ENCODE measurements at regions not wholly inside any gene's neighbourhood (a gene's known extent, or its start where the extent isn't known, plus 50 kb on each side); places are given as distances from the start of the nearest gene placed in this dataset.
A peak's percentile ranks its signal among the peaks of the same experiment; 100 is the strongest.

- H3K36me3 ChIP-seq (ENCODE audit: control insufficient read depth in 2 of 2, insufficient read depth in 2 of 2, low read length in 2 of 2), result no peaks in the 10 kb centered on the region
- no peaks in the 10 kb centered on the region for H3K27me3 ChIP-seq (ENCODE audit: control insufficient read depth in 2 of 2, insufficient read depth in 2 of 2, low read length in 2 of 2)
- no peaks in the 10 kb centered on the region for H3K4me1 ChIP-seq (ENCODE audit: control insufficient read depth in 2 of 2, insufficient read depth in 2 of 2, low read length in 2 of 2)
- no peak overlapping the region for H3K27ac ChIP-seq (ENCODE audit: low read depth in 2 of 2, low read length in 2 of 2)
- H3K9ac ChIP-seq (ENCODE audit: low read depth in 1 of 2, low read length in 2 of 2), result no peak overlapping the region
- H3K4me3 ChIP-seq (ENCODE audit: low read length in 2 of 2), result no peak overlapping the region
- no peaks in the 10 kb centered on the region for H3K9me3 ChIP-seq (ENCODE audit: control insufficient read depth in 2 of 2, low read length in 2 of 2)
Measured at GRCh38 chr10:31721096-31721495, 207.5 kb downstream of the ARHGAP12 start.

GRCh38 chr10:31720546-31720945 is 208.1 kb downstream of the ARHGAP12 start:
- H3K27me3 ChIP-seq (ENCODE audit: control insufficient read depth in 2 of 2, insufficient read depth in 2 of 2, low read length in 2 of 2), result no peaks in the 10 kb centered on the region
- H3K9ac ChIP-seq (ENCODE audit: low read depth in 1 of 2, low read length in 2 of 2), result no peak overlapping the region
- H3K4me1 ChIP-seq (ENCODE audit: control insufficient read depth in 2 of 2, insufficient read depth in 2 of 2, low read length in 2 of 2), result no peaks in the 10 kb centered on the region
- H3K4me3 ChIP-seq (ENCODE audit: low read length in 2 of 2), result no peak overlapping the region
- no peaks in the 10 kb centered on the region for H3K9me3 ChIP-seq (ENCODE audit: control insufficient read depth in 2 of 2, low read length in 2 of 2)
- H3K36me3 ChIP-seq (ENCODE audit: control insufficient read depth in 2 of 2, insufficient read depth in 2 of 2, low read length in 2 of 2), result no peaks in the 10 kb centered on the region
- no peak overlapping the region for H3K27ac ChIP-seq (ENCODE audit: low read depth in 2 of 2, low read length in 2 of 2)

DNA sequence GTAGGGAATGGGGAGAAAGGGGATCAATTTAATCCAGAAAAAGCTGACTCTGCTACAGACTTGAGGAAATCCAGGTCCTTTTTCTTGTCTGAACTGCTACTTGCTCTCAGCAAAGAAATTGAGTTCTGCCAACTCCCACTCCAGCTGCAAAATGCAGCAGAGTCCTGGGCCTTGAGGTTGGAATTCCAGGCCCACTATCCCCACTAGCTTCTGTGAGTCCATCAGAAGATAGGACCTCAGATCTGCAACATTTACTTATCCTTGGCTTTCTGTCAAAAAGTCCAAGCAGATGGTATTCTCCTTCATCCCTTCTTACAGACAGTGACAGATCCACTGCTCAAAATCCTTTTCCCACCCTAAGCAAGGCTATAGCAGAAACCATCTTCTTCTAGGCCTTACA is 219.2 kb downstream of the ARHGAP12 start:
- H3K4me3 ChIP-seq (ENCODE audit: low read length in 2 of 2), result no peak overlapping the region
- H3K27me3 ChIP-seq (ENCODE audit: control insufficient read depth in 2 of 2, insufficient read depth in 2 of 2, low read length in 2 of 2), result no peaks in the 10 kb centered on the region
- peaks cover 6 to 14% of the 10 kb centered on the region in 2 donors for H3K4me1 ChIP-seq (ENCODE audit: control insufficient read depth in 2 of 2, insufficient read depth in 2 of 2, low read length in 2 of 2)
- no peak overlapping the region for H3K9ac ChIP-seq (ENCODE audit: low read depth in 1 of 2, low read length in 2 of 2)
- H3K27ac ChIP-seq (ENCODE audit: low read depth in 2 of 2, low read length in 2 of 2), result no peak overlapping the region
- H3K9me3 ChIP-seq (ENCODE audit: control insufficient read depth in 2 of 2, low read length in 2 of 2), result no peaks in the 10 kb centered on the region
- no peaks in the 10 kb centered on the region for H3K36me3 ChIP-seq (ENCODE audit: control insufficient read depth in 2 of 2, insufficient read depth in 2 of 2, low read length in 2 of 2)

DNA sequence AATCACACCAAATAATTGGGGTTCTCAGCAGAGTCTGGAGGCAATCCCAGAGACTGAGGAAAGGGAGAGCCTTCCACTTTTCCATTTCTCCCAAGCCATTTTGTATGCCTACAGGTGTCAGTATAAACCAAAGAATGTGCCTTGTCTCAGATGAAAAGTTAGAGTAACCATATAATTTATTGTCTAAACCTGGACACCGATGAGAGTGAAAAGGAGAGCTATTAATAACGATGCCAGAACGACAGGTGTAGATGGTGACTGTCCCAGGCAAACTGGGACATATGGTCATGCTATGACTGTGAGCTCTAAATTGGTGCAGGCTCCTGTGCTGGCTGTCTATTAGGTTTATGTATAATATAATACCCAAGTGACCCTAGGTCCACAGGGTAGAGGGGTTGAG is 219.6 kb downstream of the ARHGAP12 start:
- H3K4me3 ChIP-seq (ENCODE audit: low read length in 2 of 2), result no peak overlapping the region
- no peaks in the 10 kb centered on the region for H3K36me3 ChIP-seq (ENCODE audit: control insufficient read depth in 2 of 2, insufficient read depth in 2 of 2, low read length in 2 of 2)
- peak overlapping the region in 1 of 2 donors; percentile 80 for H3K27ac ChIP-seq (ENCODE audit: low read depth in 2 of 2, low read length in 2 of 2)
- H3K9me3 ChIP-seq (ENCODE audit: control insufficient read depth in 2 of 2, low read length in 2 of 2), result no peaks in the 10 kb centered on the region
- H3K4me1 ChIP-seq (ENCODE audit: control insufficient read depth in 2 of 2, insufficient read depth in 2 of 2, low read length in 2 of 2), result peaks cover 6 to 14% of the 10 kb centered on the region in 2 donors
- H3K27me3 ChIP-seq (ENCODE audit: control insufficient read depth in 2 of 2, insufficient read depth in 2 of 2, low read length in 2 of 2), result no peaks in the 10 kb centered on the region
- H3K9ac ChIP-seq (ENCODE audit: low read depth in 1 of 2, low read length in 2 of 2), result no peak overlapping the region

DNA sequence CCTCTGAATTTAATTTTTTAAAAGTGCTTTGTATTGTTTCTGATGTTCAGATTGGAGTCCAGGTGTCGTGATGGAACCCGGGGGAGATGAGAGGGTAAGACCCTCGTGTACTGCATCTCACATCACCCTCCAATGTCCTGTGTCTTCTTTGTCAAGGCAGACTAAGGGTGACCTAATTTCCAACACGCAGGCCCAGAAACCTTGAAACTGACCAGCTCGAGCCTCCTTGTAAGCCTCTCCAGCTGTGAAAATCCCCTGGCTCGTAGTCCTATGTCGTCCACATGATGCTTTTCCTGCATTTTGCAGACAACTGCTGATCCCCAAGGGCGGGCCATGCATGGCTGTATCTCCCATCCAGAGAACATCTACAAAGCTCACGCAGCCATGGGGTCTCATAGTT is 220.2 kb downstream of the ARHGAP12 start:
- Histone ChIP-seq H3K4me1 (ENCODE audit: control insufficient read depth in 2 of 2, insufficient read depth in 2 of 2, low read length in 2 of 2) (peaks cover 6 to 14% of the 10 kb centered on the region in 2 donors), H3K9ac (ENCODE audit: low read depth in 1 of 2, low read length in 2 of 2) (no peak overlapping the region), H3K9me3 (ENCODE audit: control insufficient read depth in 2 of 2, low read length in 2 of 2) (no peaks in the 10 kb centered on the region), H3K4me3 (ENCODE audit: low read length in 2 of 2) (no peak overlapping the region), H3K27me3 (ENCODE audit: control insufficient read depth in 2 of 2, insufficient read depth in 2 of 2, low read length in 2 of 2) (no peaks in the 10 kb centered on the region), H3K36me3 (ENCODE audit: control insufficient read depth in 2 of 2, insufficient read depth in 2 of 2, low read length in 2 of 2) (no peaks in the 10 kb centered on the region), H3K27ac (ENCODE audit: low read depth in 2 of 2, low read length in 2 of 2) (peak overlapping the region; percentile 66 to 80)

GRCh38 chr10:31708046-31708445 is 220.6 kb downstream of the ARHGAP12 start:
- no peak overlapping the region for H3K4me3 ChIP-seq (ENCODE audit: low read length in 2 of 2)
- no peaks in the 10 kb centered on the region for H3K9me3 ChIP-seq (ENCODE audit: control insufficient read depth in 2 of 2, low read length in 2 of 2)
- H3K9ac ChIP-seq (ENCODE audit: low read depth in 1 of 2, low read length in 2 of 2), result peak overlapping the region in 1 of 2 donors; percentile 1
- peak overlapping the region; percentile 66 to 80 for H3K27ac ChIP-seq (ENCODE audit: low read depth in 2 of 2, low read length in 2 of 2)
- no peaks in the 10 kb centered on the region for H3K36me3 ChIP-seq (ENCODE audit: control insufficient read depth in 2 of 2, insufficient read depth in 2 of 2, low read length in 2 of 2)
- H3K4me1 ChIP-seq (ENCODE audit: control insufficient read depth in 2 of 2, insufficient read depth in 2 of 2, low read length in 2 of 2), result peaks cover 6 to 14% of the 10 kb centered on the region in 2 donors
- no peaks in the 10 kb centered on the region for H3K27me3 ChIP-seq (ENCODE audit: control insufficient read depth in 2 of 2, insufficient read depth in 2 of 2, low read length in 2 of 2)

DNA sequence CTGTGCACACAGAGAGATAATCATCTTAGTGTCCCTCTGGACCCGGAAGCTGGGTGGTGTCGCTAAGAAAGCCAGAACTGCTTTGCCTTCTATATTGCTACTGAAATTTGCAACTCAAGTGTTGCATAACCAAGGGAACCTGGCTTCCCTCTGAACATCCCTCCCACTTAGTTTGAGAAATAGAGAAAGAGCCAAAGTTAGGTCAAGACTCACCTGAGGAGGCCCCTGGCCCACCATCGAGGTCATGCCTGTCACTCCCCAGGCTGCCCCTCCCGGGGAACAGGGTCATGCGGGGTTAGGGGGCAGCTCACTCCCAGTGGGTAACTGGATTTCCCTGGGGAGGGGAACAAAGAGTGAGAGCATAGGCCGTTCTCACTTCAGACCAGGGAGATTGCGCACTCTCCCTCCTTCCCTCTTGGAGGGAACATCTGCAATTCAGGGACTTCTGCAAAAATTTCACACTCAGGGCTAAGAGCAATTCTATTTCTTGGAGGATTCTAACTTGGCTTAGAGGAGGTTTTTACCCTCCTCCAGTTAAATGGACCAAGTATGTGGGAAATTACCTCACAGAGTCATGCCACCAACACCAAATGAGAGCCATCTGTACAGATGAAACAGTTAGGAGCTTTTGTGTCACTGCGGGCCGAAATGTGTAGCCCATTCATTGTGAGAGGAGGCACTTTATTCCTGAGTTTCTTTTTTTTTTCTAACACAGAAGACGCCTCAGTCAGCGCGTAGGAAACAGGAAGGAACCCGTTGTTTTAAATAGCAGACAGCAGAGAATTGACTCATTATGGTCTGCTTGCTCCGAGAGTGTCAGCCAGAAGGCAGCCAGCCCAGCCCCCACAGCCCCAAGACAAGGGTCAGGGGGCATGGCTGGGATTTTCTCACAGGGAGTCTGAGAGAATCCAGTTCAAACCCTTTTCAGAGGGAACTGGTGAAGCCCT is 221.3 kb downstream of the ARHGAP12 start:
- Histone ChIP-seq H3K9ac (ENCODE audit: low read depth in 1 of 2, low read length in 2 of 2) (peak overlapping the region; percentile 1 to 42), H3K27me3 (ENCODE audit: control insufficient read depth in 2 of 2, insufficient read depth in 2 of 2, low read length in 2 of 2) (no peaks in the 10 kb centered on the region), H3K4me3 (ENCODE audit: low read length in 2 of 2) (peak overlapping the region in 1 of 2 donors; percentile 50), H3K4me1 (ENCODE audit: control insufficient read depth in 2 of 2, insufficient read depth in 2 of 2, low read length in 2 of 2) (peaks cover 6 to 14% of the 10 kb centered on the region in 2 donors), H3K9me3 (ENCODE audit: control insufficient read depth in 2 of 2, low read length in 2 of 2) (no peaks in the 10 kb centered on the region), H3K36me3 (ENCODE audit: control insufficient read depth in 2 of 2, insufficient read depth in 2 of 2, low read length in 2 of 2) (no peaks in the 10 kb centered on the region), H3K27ac (ENCODE audit: low read depth in 2 of 2, low read length in 2 of 2) (peak overlapping the region; percentile 66 to 80)

DNA sequence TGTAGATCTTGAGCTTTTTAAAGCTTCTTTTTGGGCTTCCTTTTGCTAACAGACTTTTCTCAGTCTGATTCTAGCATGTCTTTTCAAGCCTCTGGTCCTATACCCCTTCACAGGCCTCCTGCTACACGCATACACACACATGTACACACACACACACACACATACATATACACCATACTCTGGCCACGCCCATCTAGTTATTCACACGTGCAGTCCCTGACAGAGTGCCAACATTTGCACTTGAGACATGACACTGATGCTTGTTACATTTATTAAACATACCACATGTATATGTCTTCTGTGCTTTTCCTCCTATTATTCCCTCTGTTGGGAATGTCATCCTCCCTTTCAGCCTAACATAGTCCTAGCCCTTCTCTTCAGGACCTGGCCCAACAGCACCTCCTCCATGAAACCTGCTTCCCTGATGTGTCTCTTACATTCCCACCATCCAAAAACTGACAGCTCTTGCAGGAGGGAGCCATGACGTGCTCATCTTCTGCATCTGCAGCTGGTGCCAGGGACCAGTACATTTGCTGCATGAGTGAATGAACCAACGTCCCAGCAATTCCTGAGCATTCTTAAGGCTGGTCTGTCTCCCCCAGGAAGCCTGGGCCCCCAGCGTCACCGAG is 222.1 kb downstream of the ARHGAP12 start:
- Histone ChIP-seq H3K9me3 (ENCODE audit: control insufficient read depth in 2 of 2, low read length in 2 of 2) (no peaks in the 10 kb centered on the region), H3K27me3 (ENCODE audit: control insufficient read depth in 2 of 2, insufficient read depth in 2 of 2, low read length in 2 of 2) (no peaks in the 10 kb centered on the region), H3K9ac (ENCODE audit: low read depth in 1 of 2, low read length in 2 of 2) (no peak overlapping the region), H3K36me3 (ENCODE audit: control insufficient read depth in 2 of 2, insufficient read depth in 2 of 2, low read length in 2 of 2) (no peaks in the 10 kb centered on the region), H3K4me3 (ENCODE audit: low read length in 2 of 2) (peak overlapping the region in 1 of 2 donors; percentile 43), H3K27ac (ENCODE audit: low read depth in 2 of 2, low read length in 2 of 2) (peak overlapping the region; percentile 66 to 80), H3K4me1 (ENCODE audit: control insufficient read depth in 2 of 2, insufficient read depth in 2 of 2, low read length in 2 of 2) (peaks cover 6 to 14% of the 10 kb centered on the region in 2 donors)

DNA sequence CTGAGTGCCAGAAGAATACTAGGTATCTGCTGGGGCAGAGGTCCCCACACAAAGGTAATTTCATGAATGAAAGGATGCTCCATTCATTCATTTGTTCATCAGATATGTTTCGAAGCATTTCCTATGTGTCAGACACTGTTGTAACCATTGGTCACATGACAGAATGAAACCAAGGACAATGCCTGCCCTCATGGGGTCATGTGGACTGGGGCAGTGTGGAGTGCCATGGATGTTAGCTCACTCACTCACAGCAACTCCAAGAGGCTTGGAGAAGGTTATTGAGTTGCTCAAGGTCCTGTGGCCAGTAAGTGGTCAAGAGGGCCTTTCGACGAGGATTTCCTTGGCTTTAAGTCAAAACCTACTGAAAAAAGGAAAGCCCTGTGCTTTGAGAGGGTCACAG is 223.5 kb downstream of the ARHGAP12 start:
- Histone ChIP-seq H3K9ac (ENCODE audit: low read depth in 1 of 2, low read length in 2 of 2) (no peak overlapping the region), H3K27ac (ENCODE audit: low read depth in 2 of 2, low read length in 2 of 2) (peak overlapping the region in 1 of 2 donors; percentile 13), H3K9me3 (ENCODE audit: control insufficient read depth in 2 of 2, low read length in 2 of 2) (no peaks in the 10 kb centered on the region), H3K4me3 (ENCODE audit: low read length in 2 of 2) (no peak overlapping the region), H3K4me1 (ENCODE audit: control insufficient read depth in 2 of 2, insufficient read depth in 2 of 2, low read length in 2 of 2) (peaks cover 6 to 14% of the 10 kb centered on the region in 2 donors), H3K27me3 (ENCODE audit: control insufficient read depth in 2 of 2, insufficient read depth in 2 of 2, low read length in 2 of 2) (no peaks in the 10 kb centered on the region), H3K36me3 (ENCODE audit: control insufficient read depth in 2 of 2, insufficient read depth in 2 of 2, low read length in 2 of 2) (no peaks in the 10 kb centered on the region)

- Histone ChIP-seq H3K27me3 (ENCODE audit: control insufficient read depth in 2 of 2, insufficient read depth in 2 of 2, low read length in 2 of 2) (no peaks in the 10 kb centered on the region), H3K4me3 (ENCODE audit: low read length in 2 of 2) (no peak overlapping the region), H3K4me1 (ENCODE audit: control insufficient read depth in 2 of 2, insufficient read depth in 2 of 2, low read length in 2 of 2) (peaks cover 6 to 14% of the 10 kb centered on the region in 2 donors), H3K9ac (ENCODE audit: low read depth in 1 of 2, low read length in 2 of 2) (no peak overlapping the region), H3K36me3 (ENCODE audit: control insufficient read depth in 2 of 2, insufficient read depth in 2 of 2, low read length in 2 of 2) (no peaks in the 10 kb centered on the region), H3K27ac (ENCODE audit: low read depth in 2 of 2, low read length in 2 of 2) (no peak overlapping the region), H3K9me3 (ENCODE audit: control insufficient read depth in 2 of 2, low read length in 2 of 2) (no peaks in the 10 kb centered on the region)
Measured at GRCh38 chr10:31704195-31704594, 224.4 kb downstream of the ARHGAP12 start.

Measured in mucosa of rectum (tissue), 2 donors.